ENCODE measurements at regions not wholly inside any gene's neighbourhood (a gene's known extent, or its start where the extent isn't known, plus 50 kb on each side); places are given as distances from the start of the nearest gene placed in this dataset.

DNA sequence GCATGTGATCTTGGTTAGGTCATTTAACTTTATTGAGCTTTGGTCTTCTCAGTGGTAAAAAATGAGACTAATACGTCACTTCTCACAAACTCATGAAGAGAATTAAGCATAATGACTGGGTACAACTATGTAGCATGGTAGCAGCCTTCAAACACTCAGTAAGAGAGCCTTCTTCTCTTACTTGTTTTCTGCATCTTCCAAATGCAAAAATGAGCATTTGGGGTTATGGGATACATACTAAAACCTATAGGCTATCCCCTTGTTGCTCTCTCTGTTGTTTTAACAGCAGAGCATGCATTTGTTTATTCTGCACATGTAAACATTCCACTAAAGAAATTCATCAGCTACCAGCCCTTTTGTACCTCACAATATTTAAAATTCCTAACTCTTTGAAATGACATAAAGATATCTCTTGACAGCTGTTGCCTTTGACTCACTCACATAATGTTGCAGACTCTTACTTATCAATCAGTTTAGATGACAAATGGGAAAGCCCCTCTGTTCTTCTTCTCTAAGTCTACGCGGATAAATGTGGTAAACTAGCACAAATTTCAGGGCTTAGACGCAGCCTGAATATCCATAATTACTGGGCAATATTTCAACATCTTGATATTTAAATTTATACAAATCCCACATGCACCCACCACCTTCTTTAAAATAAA lies 327.3 kb upstream of the SATB1 start:
- no peaks in the 10 kb centered on the region for H3K27me3 ChIP-seq (replicated peaks in 1 of 7)
- no peaks in the 10 kb centered on the region for H3K36me3 ChIP-seq
- no peak overlapping the region for H3K27ac ChIP-seq
- H3K9me3 ChIP-seq, result no peaks in the 10 kb centered on the region
- TF ChIP-seq, protein P1, sequence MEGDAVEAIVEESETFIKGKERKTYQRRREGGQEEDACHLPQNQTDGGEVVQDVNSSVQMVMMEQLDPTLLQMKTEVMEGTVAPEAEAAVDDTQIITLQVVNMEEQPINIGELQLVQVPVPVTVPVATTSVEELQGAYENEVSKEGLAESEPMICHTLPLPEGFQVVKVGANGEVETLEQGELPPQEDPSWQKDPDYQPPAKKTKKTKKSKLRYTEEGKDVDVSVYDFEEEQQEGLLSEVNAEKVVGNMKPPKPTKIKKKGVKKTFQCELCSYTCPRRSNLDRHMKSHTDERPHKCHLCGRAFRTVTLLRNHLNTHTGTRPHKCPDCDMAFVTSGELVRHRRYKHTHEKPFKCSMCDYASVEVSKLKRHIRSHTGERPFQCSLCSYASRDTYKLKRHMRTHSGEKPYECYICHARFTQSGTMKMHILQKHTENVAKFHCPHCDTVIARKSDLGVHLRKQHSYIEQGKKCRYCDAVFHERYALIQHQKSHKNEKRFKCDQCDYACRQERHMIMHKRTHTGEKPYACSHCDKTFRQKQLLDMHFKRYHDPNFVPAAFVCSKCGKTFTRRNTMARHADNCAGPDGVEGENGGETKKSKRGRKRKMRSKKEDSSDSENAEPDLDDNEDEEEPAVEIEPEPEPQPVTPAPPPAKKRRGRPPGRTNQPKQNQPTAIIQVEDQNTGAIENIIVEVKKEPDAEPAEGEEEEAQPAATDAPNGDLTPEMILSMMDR (IDR thresholded peaks at IDR 0.05 in 8 of 11, conservative IDR thresholded peaks at IDR 0.05 in 3 of 11), result no peak
- TF ChIP-seq POLR2AphosphoS5 (IDR thresholded peaks at IDR 0.05) (no peak), POLR2A (IDR thresholded peaks at IDR 0.05) (no peak)
- H3K4me1 ChIP-seq, result peaks cover 0 to 5% (median 3%) of the 10 kb centered on the region in 6 donors
- no peak overlapping the region for H3K4me3 ChIP-seq
- no peak for DNase-seq
- intact Hi-C loops (cut with DNase I; ENCODE audit: low total_unique reads), result no loop called here
- 79 to 86% (median 84%) methylated on average over 4 of the region's 4 CpGs for WGBS, 5 donors

DNA sequence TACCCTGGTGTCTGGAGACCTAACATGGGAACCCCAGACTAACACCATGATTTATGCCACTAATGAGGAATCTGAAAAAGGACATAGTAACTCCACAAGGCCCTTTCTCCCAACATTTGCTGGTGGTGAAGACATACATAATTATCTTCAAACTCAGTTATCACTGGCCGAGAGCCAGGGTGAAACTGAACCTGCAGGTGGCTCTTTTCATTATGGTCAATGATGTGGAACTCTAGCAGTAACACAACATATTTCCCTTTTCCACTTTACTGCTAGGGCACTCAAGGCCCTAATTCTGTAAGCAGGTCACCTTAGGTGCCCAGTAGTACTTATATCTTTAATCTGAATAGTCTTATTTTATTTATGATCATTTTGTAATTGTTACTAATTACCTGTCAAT lies 326.4 kb upstream of the SATB1 start:
- Histone ChIP-seq H3K27me3 (replicated peaks in 1 of 7) (no peaks in the 10 kb centered on the region), H3K27ac (no peak overlapping the region), H3K36me3 (no peaks in the 10 kb centered on the region), H3K4me1 (peaks cover 0 to 14% (median 6%) of the 10 kb centered on the region in 6 donors), H3K4me3 (no peak overlapping the region), H3K9me3 (no peaks in the 10 kb centered on the region)
- WGBS, 5 donors, result 56 to 75% (median 68%) methylated on average over 1 of the region's 1 CpG
- TF ChIP-seq POLR2AphosphoS5 (IDR thresholded peaks at IDR 0.05), result no peak
- TF ChIP-seq, protein P1 (IDR thresholded peaks at IDR 0.05 in 8 of 11, conservative IDR thresholded peaks at IDR 0.05 in 3 of 11), result no peak
- no peak for TF ChIP-seq POLR2A (IDR thresholded peaks at IDR 0.05)
- intact Hi-C loops (cut with DNase I; ENCODE audit: low total_unique reads), result no loop called here
- no peak for DNase-seq

DNA sequence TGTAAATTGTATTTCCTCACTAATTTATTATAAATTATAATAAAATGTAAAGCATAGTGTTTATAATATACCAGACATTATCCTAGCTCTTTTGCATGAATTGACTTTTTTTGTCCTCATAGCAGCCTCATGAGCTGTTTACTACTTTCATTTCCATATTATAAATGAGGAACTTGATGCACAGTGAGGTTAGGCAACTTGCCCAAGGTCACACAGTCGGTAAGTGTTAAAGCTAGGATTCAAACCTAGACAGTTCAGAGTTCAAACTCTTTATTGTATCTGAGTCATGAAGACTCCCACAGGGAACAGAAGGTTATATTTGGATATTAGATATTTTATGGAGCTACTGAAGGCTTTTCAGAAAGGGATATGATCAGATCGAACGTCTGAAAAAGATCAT lies 322.2 kb upstream of the SATB1 start:
- Histone ChIP-seq H3K27ac (peak overlapping the region in 2 of 8 donors; percentile 34 to 77), H3K27me3 (replicated peaks in 1 of 7) (no peaks in the 10 kb centered on the region), H3K4me1 (peaks cover 0 to 55% (median 17%) of the 10 kb centered on the region in 6 donors), H3K9me3 (no peaks in the 10 kb centered on the region), H3K4me3 (no peak overlapping the region), H3K36me3 (no peaks in the 10 kb centered on the region)
- TF ChIP-seq POLR2AphosphoS5 (IDR thresholded peaks at IDR 0.05), result no peak
- no peak for TF ChIP-seq POLR2A (IDR thresholded peaks at IDR 0.05)
- TF ChIP-seq, protein P1 (IDR thresholded peaks at IDR 0.05 in 8 of 11, conservative IDR thresholded peaks at IDR 0.05 in 3 of 11), result no peak
- intact Hi-C loops (cut with DNase I; ENCODE audit: low total_unique reads), result no loop called here
- DNase-seq, result no peak
- 41 to 59% (median 47%) methylated on average over 3 of the region's 3 CpGs for WGBS, 5 donors

DNA sequence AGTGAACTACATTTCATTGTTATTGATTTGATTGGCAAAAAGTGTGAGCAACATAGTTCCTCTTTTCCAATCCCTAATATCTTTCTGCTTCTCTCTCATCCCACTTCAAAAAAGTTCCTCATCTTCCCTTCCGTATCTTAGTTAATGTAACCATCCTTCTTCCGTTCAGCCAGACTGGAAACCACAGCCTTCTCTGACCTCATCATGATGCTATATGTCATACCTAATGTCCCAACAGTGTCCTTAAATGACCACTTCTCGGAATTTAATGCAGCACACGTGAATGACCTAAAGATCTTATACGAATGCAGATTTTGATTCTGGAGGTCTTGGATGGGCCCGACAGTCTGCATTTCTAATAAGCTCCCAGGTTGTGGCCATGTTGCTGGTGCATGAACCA lies 320.3 kb upstream of the SATB1 start:
- TF ChIP-seq POLR2AphosphoS5 (IDR thresholded peaks at IDR 0.05), result peak in 1 of 3 donors; percentile 30
- no peak for TF ChIP-seq POLR2A (IDR thresholded peaks at IDR 0.05)
- TF ChIP-seq, protein P1 (IDR thresholded peaks at IDR 0.05 in 8 of 11, conservative IDR thresholded peaks at IDR 0.05 in 3 of 11), result no peak
- H3K27me3 ChIP-seq (replicated peaks in 1 of 7), result no peaks in the 10 kb centered on the region
- H3K4me1 ChIP-seq, result peaks cover 0 to 74% (median 29%) of the 10 kb centered on the region in 6 donors
- H3K27ac ChIP-seq, result peak overlapping the region in 6 of 8 donors; percentile 23 to 82 (median 68)
- no peaks in the 10 kb centered on the region for H3K36me3 ChIP-seq
- H3K4me3 ChIP-seq, result peak overlapping the region in 1 of 8 donors; percentile 39
- DNase-seq, result no peak
- H3K9me3 ChIP-seq, result no peaks in the 10 kb centered on the region
- 53 to 76% (median 61%) methylated on average over 6 of the region's 6 CpGs for WGBS, 5 donors
- intact Hi-C loops (cut with DNase I; ENCODE audit: low total_unique reads), result no loop called here

All from spleen (tissue), 11 donors.